ENCODE measurements at regions not wholly inside any gene's neighbourhood (a gene's known extent, or its start where the extent isn't known, plus 50 kb on each side); places are given as distances from the start of the nearest gene placed in this dataset.

DNA sequence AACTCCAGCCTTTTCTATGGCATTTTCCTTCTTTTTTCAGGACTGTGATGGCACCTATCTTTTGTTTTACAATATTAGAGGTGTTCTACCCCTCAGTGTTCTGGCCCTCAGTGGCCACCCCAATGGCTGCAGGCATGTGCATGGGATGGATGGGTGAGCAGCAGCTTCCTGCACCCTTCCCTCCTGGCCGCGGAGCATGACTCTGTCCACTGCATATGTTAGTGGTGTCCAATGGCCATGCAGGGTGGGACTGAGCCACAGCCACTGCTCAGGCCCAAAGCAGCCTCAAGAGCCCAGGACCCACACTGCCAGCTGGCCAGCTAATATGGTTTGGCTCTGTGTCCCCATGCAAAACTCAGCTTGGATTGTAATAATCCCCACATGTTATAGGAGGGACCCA is 1032.3 kb upstream of the FBXO33 start:
- Histone ChIP-seq H2AFZ (ENCODE audit: low read depth, low read length) (no peak overlapping the region), H3K27me3 (ENCODE audit: insufficient read depth, low read depth, low read length) (no peaks in the 10 kb centered on the region), H4K20me1 (ENCODE audit: insufficient read depth) (no peaks in the 10 kb centered on the region), H3K27ac (ENCODE audit: low read length) (no peak overlapping the region), H3K36me3 (ENCODE audit: insufficient read depth, low read length) (no peaks in the 10 kb centered on the region), H3K9me2 (ENCODE audit: insufficient read depth, low read length) (no peaks in the 10 kb centered on the region), H3F3A (ENCODE audit: insufficient read depth, low read length, poor library complexity, severe bottlenecking) (no peaks in the 10 kb centered on the region), H3K9me3 (ENCODE audit: low read length) (peaks cover 3% of the 10 kb centered on the region), H3K79me2 (replicated peaks; ENCODE audit: insufficient read depth, low read length) (no peaks in the 10 kb centered on the region), H3K9ac (ENCODE audit: low read length) (no peak overlapping the region), H3K4me2 (ENCODE audit: low read length) (no peak overlapping the region), H3K4me3 (ENCODE audit: low read length) (no peak overlapping the region)
- no peak for TF ChIP-seq MXI1 (conservative IDR thresholded peaks at IDR 0.05; ENCODE audit: poor library complexity, severe bottlenecking)
- no peak for TF ChIP-seq POLR2AphosphoS5 (IDR thresholded peaks at IDR 0.05)
- no peak for TF ChIP-seq TAF1 (IDR thresholded peaks at IDR 0.05; ENCODE audit: low read depth)
- TF ChIP-seq RAD21 (conservative IDR thresholded peaks at IDR 0.05): no peak
- no peak for TF ChIP-seq CTCF (IDR thresholded peaks at IDR 0.05; ENCODE audit: poor library complexity, severe bottlenecking)
- TF ChIP-seq SMC3 (conservative IDR thresholded peaks at IDR 0.05; ENCODE audit: poor library complexity): no peak
- TF ChIP-seq, protein P1, sequence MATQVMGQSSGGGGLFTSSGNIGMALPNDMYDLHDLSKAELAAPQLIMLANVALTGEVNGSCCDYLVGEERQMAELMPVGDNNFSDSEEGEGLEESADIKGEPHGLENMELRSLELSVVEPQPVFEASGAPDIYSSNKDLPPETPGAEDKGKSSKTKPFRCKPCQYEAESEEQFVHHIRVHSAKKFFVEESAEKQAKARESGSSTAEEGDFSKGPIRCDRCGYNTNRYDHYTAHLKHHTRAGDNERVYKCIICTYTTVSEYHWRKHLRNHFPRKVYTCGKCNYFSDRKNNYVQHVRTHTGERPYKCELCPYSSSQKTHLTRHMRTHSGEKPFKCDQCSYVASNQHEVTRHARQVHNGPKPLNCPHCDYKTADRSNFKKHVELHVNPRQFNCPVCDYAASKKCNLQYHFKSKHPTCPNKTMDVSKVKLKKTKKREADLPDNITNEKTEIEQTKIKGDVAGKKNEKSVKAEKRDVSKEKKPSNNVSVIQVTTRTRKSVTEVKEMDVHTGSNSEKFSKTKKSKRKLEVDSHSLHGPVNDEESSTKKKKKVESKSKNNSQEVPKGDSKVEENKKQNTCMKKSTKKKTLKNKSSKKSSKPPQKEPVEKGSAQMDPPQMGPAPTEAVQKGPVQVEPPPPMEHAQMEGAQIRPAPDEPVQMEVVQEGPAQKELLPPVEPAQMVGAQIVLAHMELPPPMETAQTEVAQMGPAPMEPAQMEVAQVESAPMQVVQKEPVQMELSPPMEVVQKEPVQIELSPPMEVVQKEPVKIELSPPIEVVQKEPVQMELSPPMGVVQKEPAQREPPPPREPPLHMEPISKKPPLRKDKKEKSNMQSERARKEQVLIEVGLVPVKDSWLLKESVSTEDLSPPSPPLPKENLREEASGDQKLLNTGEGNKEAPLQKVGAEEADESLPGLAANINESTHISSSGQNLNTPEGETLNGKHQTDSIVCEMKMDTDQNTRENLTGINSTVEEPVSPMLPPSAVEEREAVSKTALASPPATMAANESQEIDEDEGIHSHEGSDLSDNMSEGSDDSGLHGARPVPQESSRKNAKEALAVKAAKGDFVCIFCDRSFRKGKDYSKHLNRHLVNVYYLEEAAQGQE (IDR thresholded peaks at IDR 0.05; ENCODE audit: borderline replicate concordance): no peak
- TF ChIP-seq EZH2 (IDR thresholded peaks at IDR 0.05; ENCODE audit: borderline replicate concordance, insufficient read depth, low read length, poor library complexity, severe bottlenecking): no peak
- no peak for TF ChIP-seq EP300 (conservative IDR thresholded peaks at IDR 0.05; ENCODE audit: poor library complexity, severe bottlenecking)

- Histone ChIP-seq H3K27ac (ENCODE audit: low read length) (no peak overlapping the region), H3F3A (ENCODE audit: insufficient read depth, low read length, poor library complexity, severe bottlenecking) (no peaks in the 10 kb centered on the region), H2AFZ (ENCODE audit: low read depth, low read length) (no peak overlapping the region), H3K79me2 (replicated peaks; ENCODE audit: insufficient read depth, low read length) (no peaks in the 10 kb centered on the region), H4K20me1 (ENCODE audit: insufficient read depth) (no peaks in the 10 kb centered on the region), H3K9me3 (ENCODE audit: low read length) (peaks cover 3% of the 10 kb centered on the region), H3K9ac (ENCODE audit: low read length) (no peak overlapping the region), H3K4me2 (ENCODE audit: low read length) (no peak overlapping the region), H3K4me3 (ENCODE audit: low read length) (no peak overlapping the region), H3K27me3 (ENCODE audit: insufficient read depth, low read depth, low read length) (no peaks in the 10 kb centered on the region), H3K36me3 (ENCODE audit: insufficient read depth, low read length) (no peaks in the 10 kb centered on the region), H3K9me2 (ENCODE audit: insufficient read depth, low read length) (no peaks in the 10 kb centered on the region)
- TF ChIP-seq SMC3 (conservative IDR thresholded peaks at IDR 0.05; ENCODE audit: poor library complexity) (no peak), POLR2AphosphoS5 (IDR thresholded peaks at IDR 0.05) (no peak), MXI1 (conservative IDR thresholded peaks at IDR 0.05; ENCODE audit: poor library complexity, severe bottlenecking) (no peak), TAF1 (IDR thresholded peaks at IDR 0.05; ENCODE audit: low read depth) (no peak), EZH2 (IDR thresholded peaks at IDR 0.05; ENCODE audit: borderline replicate concordance, insufficient read depth, low read length, poor library complexity, severe bottlenecking) (no peak), RAD21 (conservative IDR thresholded peaks at IDR 0.05) (no peak), CTCF (IDR thresholded peaks at IDR 0.05; ENCODE audit: poor library complexity, severe bottlenecking) (no peak), EP300 (conservative IDR thresholded peaks at IDR 0.05; ENCODE audit: poor library complexity, severe bottlenecking) (no peak)
- TF ChIP-seq, protein P1 (IDR thresholded peaks at IDR 0.05; ENCODE audit: borderline replicate concordance): no peak
Observed at GRCh38 chr14:40463886-40464285, 1031.7 kb upstream of the FBXO33 start.

All from neural cell (in vitro differentiated cells).